NOMO-1 (cell line): ENCODE measurements at regions not wholly inside any gene's neighbourhood (a gene's known extent, or its start where the extent isn't known, plus 50 kb on each side); places are given as distances from the start of the nearest gene placed in this dataset.

ENCODE experiments used
- DNase-seq, 2 experiments: peaks; one replicate each; lab custom pipeline; 2025; ENCODE audit not compliant: unreplicated experiment in 2 of 2; lab: John Stamatoyannopoulos, UW

- DNase-seq: no peak
Observed at GRCh38 chr3:28792604-28793003, 444.0 kb upstream of the AZI2 start.

GRCh38 chr3:28799084-28799483 is 450.5 kb upstream of the AZI2 start:
- no peak for DNase-seq

GRCh38 chr3:28800203-28800602 is 451.6 kb upstream of the AZI2 start:
- no peak for DNase-seq

- DNase-seq: no peak
Observed at GRCh38 chr3:28808068-28808467, 459.4 kb upstream of the AZI2 start.

- no peak for DNase-seq
Observed at GRCh38 chr3:28816017-28816416, 464.9 kb upstream of the RBMS3 start.

- no peak for DNase-seq
Observed at GRCh38 chr3:28824316-28824715, 456.6 kb upstream of the RBMS3 start.

- no peak for DNase-seq
Observed at GRCh38 chr3:28826840-28827239, 454.0 kb upstream of the RBMS3 start.

- no peak for DNase-seq
Observed at GRCh38 chr3:28835249-28835648, 445.6 kb upstream of the RBMS3 start.

- DNase-seq: no peak
Observed at GRCh38 chr3:28835751-28836150, 445.1 kb upstream of the RBMS3 start.

- DNase-seq: no peak
Observed at GRCh38 chr3:28836199-28836598, 444.7 kb upstream of the RBMS3 start.

- DNase-seq: no peak
Observed at GRCh38 chr3:28840976-28841376, 439.9 kb upstream of the RBMS3 start.

GRCh38 chr3:28841441-28841840 is 439.4 kb upstream of the RBMS3 start:
- no peak for DNase-seq

GRCh38 chr3:28844298-28845005 is 436.4 kb upstream of the RBMS3 start:
- DNase-seq: no peak

- no peak for DNase-seq
Observed at GRCh38 chr3:28845006-28845324, 435.9 kb upstream of the RBMS3 start.

- no peak for DNase-seq
Observed at GRCh38 chr3:28846971-28847478, 433.8 kb upstream of the RBMS3 start.

GRCh38 chr3:28847736-28848135 is 433.1 kb upstream of the RBMS3 start:
- no peak for DNase-seq

- no peak for DNase-seq
Observed at GRCh38 chr3:28850186-28850585, 430.7 kb upstream of the RBMS3 start.

- no peak for DNase-seq
Observed at GRCh38 chr3:28853830-28854229, 427.0 kb upstream of the RBMS3 start.

- no peak for DNase-seq
Observed at GRCh38 chr3:28856796-28857195, 424.1 kb upstream of the RBMS3 start.

- no peak for DNase-seq
Observed at GRCh38 chr3:28859897-28860296, 421.0 kb upstream of the RBMS3 start.

GRCh38 chr3:28860307-28860706 is 420.6 kb upstream of the RBMS3 start:
- peak; percentile 10 to 65 for DNase-seq

- no peak for DNase-seq
Observed at GRCh38 chr3:28863186-28863585, 417.7 kb upstream of the RBMS3 start.

GRCh38 chr3:28867836-28868235 is 413.0 kb upstream of the RBMS3 start:
- no peak for DNase-seq
